ENCODE measurements at regions not wholly inside any gene's neighbourhood (a gene's known extent, or its start where the extent isn't known, plus 50 kb on each side); places are given as distances from the start of the nearest gene placed in this dataset.
A peak's percentile ranks its signal among the peaks of the same experiment; 100 is the strongest.

GRCh38 chr5:148012801-148013200 lies 51.0 kb upstream of the SPINK5 start:
- Histone ChIP-seq H3K36me3 (ENCODE audit: insufficient read depth, low read length) (no peaks in the 10 kb centered on the region), H3K9me3 (ENCODE audit: insufficient read depth, low read depth, low read length) (no peaks in the 10 kb centered on the region), H3K27ac (ENCODE audit: low read depth, low read length) (no peak overlapping the region), H3K9ac (ENCODE audit: low read length) (no peak overlapping the region), H3K4me2 (ENCODE audit: low read length) (no peak overlapping the region), H2AFZ (ENCODE audit: low read depth, low read length) (no peak overlapping the region), H4K20me1 (ENCODE audit: insufficient read depth, low read length) (no peaks in the 10 kb centered on the region), H3K4me1 (ENCODE audit: insufficient read depth, low read length) (peaks cover 9% of the 10 kb centered on the region), H3K27me3 (ENCODE audit: insufficient read depth, low read length) (no peaks in the 10 kb centered on the region), H3K79me2 (ENCODE audit: insufficient read depth, low read length) (no peaks in the 10 kb centered on the region), H3K4me3 (ENCODE audit: insufficient read depth, low read depth, low read length) (no peak overlapping the region)
- TF ChIP-seq, protein P1, sequence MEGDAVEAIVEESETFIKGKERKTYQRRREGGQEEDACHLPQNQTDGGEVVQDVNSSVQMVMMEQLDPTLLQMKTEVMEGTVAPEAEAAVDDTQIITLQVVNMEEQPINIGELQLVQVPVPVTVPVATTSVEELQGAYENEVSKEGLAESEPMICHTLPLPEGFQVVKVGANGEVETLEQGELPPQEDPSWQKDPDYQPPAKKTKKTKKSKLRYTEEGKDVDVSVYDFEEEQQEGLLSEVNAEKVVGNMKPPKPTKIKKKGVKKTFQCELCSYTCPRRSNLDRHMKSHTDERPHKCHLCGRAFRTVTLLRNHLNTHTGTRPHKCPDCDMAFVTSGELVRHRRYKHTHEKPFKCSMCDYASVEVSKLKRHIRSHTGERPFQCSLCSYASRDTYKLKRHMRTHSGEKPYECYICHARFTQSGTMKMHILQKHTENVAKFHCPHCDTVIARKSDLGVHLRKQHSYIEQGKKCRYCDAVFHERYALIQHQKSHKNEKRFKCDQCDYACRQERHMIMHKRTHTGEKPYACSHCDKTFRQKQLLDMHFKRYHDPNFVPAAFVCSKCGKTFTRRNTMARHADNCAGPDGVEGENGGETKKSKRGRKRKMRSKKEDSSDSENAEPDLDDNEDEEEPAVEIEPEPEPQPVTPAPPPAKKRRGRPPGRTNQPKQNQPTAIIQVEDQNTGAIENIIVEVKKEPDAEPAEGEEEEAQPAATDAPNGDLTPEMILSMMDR (IDR thresholded peaks at IDR 0.05; ENCODE audit: insufficient read depth, low read depth, low read length), result no peak
- no peak for TF ChIP-seq EZH2 (IDR thresholded peaks at IDR 0.05; ENCODE audit: insufficient read depth, low read length)
- no peak for DNase-seq (ENCODE audit: low read depth)
- H3K36me3 Mint-ChIP-seq (ENCODE audit: low read depth, unreplicated experiment), result no peaks in the 10 kb centered on the region
- no peak overlapping the region for H3K4me3 Mint-ChIP-seq (ENCODE audit: unreplicated experiment)
- H3K9me3 Mint-ChIP-seq (ENCODE audit: unreplicated experiment), result no peaks in the 10 kb centered on the region
- no peak overlapping the region for H3K27ac Mint-ChIP-seq (ENCODE audit: unreplicated experiment)
- FAIRE-seq, result no peak
- H3K4me1 Mint-ChIP-seq (ENCODE audit: low read depth, unreplicated experiment), result peaks cover 12% of the 10 kb centered on the region
- H3K27me3 Mint-ChIP-seq (ENCODE audit: low read depth, unreplicated experiment), result no peaks in the 10 kb centered on the region

GRCh38 chr5:148011398-148012137 lies 52.2 kb upstream of the SPINK5 start:
- H3K27ac Mint-ChIP-seq (ENCODE audit: unreplicated experiment), result peak overlapping the region; percentile 64
- FAIRE-seq (no peak), DNase-seq (ENCODE audit: low read depth) (peak; percentile 91)
- H3K4me1 Mint-ChIP-seq (ENCODE audit: low read depth, unreplicated experiment), result peaks cover 12% of the 10 kb centered on the region
- H3K36me3 ChIP-seq (ENCODE audit: insufficient read depth, low read length), result no peaks in the 10 kb centered on the region
- H3K9me3 Mint-ChIP-seq (ENCODE audit: unreplicated experiment), result peaks cover 2% of the 10 kb centered on the region
- no peaks in the 10 kb centered on the region for H3K79me2 ChIP-seq (ENCODE audit: insufficient read depth, low read length)
- no peak overlapping the region for H3K9ac ChIP-seq (ENCODE audit: low read length)
- no peaks in the 10 kb centered on the region for H3K27me3 ChIP-seq (ENCODE audit: insufficient read depth, low read length)
- TF ChIP-seq EZH2 (IDR thresholded peaks at IDR 0.05; ENCODE audit: insufficient read depth, low read length), result no peak
- TF ChIP-seq, protein P1 (IDR thresholded peaks at IDR 0.05; ENCODE audit: insufficient read depth, low read depth, low read length), result no peak
- peaks cover 9% of the 10 kb centered on the region for H3K4me1 ChIP-seq (ENCODE audit: insufficient read depth, low read length)
- H3K4me3 Mint-ChIP-seq (ENCODE audit: unreplicated experiment), result no peak overlapping the region
- no peaks in the 10 kb centered on the region for H4K20me1 ChIP-seq (ENCODE audit: insufficient read depth, low read length)
- no peak overlapping the region for H2AFZ ChIP-seq (ENCODE audit: low read depth, low read length)
- H3K4me2 ChIP-seq (ENCODE audit: low read length), result peak overlapping the region; percentile 38
- H3K4me3 ChIP-seq (ENCODE audit: insufficient read depth, low read depth, low read length), result no peak overlapping the region
- H3K27ac ChIP-seq (ENCODE audit: low read depth, low read length), result no peak overlapping the region
- H3K36me3 Mint-ChIP-seq (ENCODE audit: low read depth, unreplicated experiment), result no peaks in the 10 kb centered on the region
- H3K27me3 Mint-ChIP-seq (ENCODE audit: low read depth, unreplicated experiment), result no peaks in the 10 kb centered on the region
- H3K9me3 ChIP-seq (ENCODE audit: insufficient read depth, low read depth, low read length), result no peaks in the 10 kb centered on the region

Measured in astrocyte (in vitro differentiated cells and primary cell).